HEK293 (cell line): ENCODE measurements at regions not wholly inside any gene's neighbourhood (a gene's known extent, or its start where the extent isn't known, plus 50 kb on each side); places are given as distances from the start of the nearest gene placed in this dataset.
"Not testable (repeated sequence)": the region's sequence is repeated elsewhere in the genome, so short reads cannot be mapped to it uniquely, and the experiment has no call there.

Experiments
- CTCF ChIA-PET: fragments of 350-600 bp; formaldehyde crosslinking; extraction: SDS; loops from one replicate; lab custom pipeline; 2021; ENCODE audit warnings: antibody characterized with exemption; lab: Yijun Ruan, JAX
- POLR2A ChIA-PET: fragments of 300-600 bp; formaldehyde crosslinking; extraction: SDS; loops from one replicate; lab custom pipeline; 2020; ENCODE audit warnings: antibody characterized with exemption, inconsistent platforms; lab: Yijun Ruan, JAX
- H3K27ac ChIP-seq: fragments of 200-500 bp; sonication (Bioruptor generic); 2 replicates; pipeline ENCODE4 v1.5.1; 2014; ENCODE audit warnings: low read depth, low read length, control low read depth, inconsistent platforms; ENCODE audit errors: extremely low read depth
- H3K36me3 ChIP-seq, 2 experiments: fragments of 200-500 bp in 1 of 2; sonication (Bioruptor generic) in 1 of 2; 1 replicate in 1 of 2; 2 replicates in 1 of 2; pipeline ENCODE4 v1.5.1; 2014 to 2017; ENCODE audit warnings: inconsistent platforms in 2 of 2, low read length in 2 of 2; ENCODE audit not compliant: control insufficient read depth in 2 of 2, insufficient read depth in 1 of 2
- H3K4me1 ChIP-seq: fragments of 200-500 bp; sonication (Bioruptor generic); 2 replicates; pipeline ENCODE4 v1.5.1; 2014; ENCODE audit warnings: mild to moderate bottlenecking, low read length, inconsistent platforms; ENCODE audit not compliant: control insufficient read depth, insufficient read depth
- H3K4me3 ChIP-seq: 2 replicates; pipeline ENCODE4 v1.5.1; 2011; ENCODE audit warnings: low read depth, mild to moderate bottlenecking, control low read depth, low read length, moderate library complexity
- H3K9me3 ChIP-seq: fragments of 200-500 bp; sonication (Bioruptor generic); 2 replicates; pipeline ENCODE4 v1.5.1; 2014; ENCODE audit warnings: low read depth, low read length, inconsistent platforms; ENCODE audit not compliant: control insufficient read depth, insufficient read depth
- ATF2 ChIP-seq: fragments of 450-650 bp; formaldehyde crosslinking; IDR thresholded peaks from 2 replicates; pipeline ENCODE4 v1.5.1; 2016; ENCODE audit warnings: missing biosample characterization, missing genetic modification characterization, low read depth
- BCL11B ChIP-seq: fragments of 450-650 bp; formaldehyde crosslinking; IDR thresholded peaks from 2 replicates; pipeline ENCODE4 v1.5.1; 2016; ENCODE audit warnings: low read depth, missing biosample characterization, missing genetic modification characterization
- GLI4 ChIP-seq: fragments of 450-650 bp; formaldehyde crosslinking; IDR thresholded peaks from 2 replicates; pipeline ENCODE4 v1.5.1; 2016; ENCODE audit warnings: missing biosample characterization, missing genetic modification characterization
- OVOL3 ChIP-seq: fragments of 450-650 bp; formaldehyde crosslinking; IDR thresholded peaks from 2 replicates; pipeline ENCODE4 v1.5.1; 2016; ENCODE audit warnings: missing biosample characterization, missing genetic modification characterization
- SCRT1 ChIP-seq: fragments of 450-650 bp; formaldehyde crosslinking; IDR thresholded peaks from 2 replicates; pipeline ENCODE4 v1.5.1; 2016; ENCODE audit warnings: missing biosample characterization, missing genetic modification characterization, borderline replicate concordance
- TRIM28 ChIP-seq: IDR thresholded peaks from 2 replicates; pipeline ENCODE4 v1.6.1; 2011; ENCODE audit warnings: low read length, control low read depth, borderline replicate concordance
- ZBTB1 ChIP-seq: fragments of 450-650 bp; formaldehyde crosslinking; IDR thresholded peaks from 2 replicates; pipeline ENCODE4 v1.5.1; 2016; ENCODE audit warnings: missing biosample characterization, missing genetic modification characterization
- ZNF10 ChIP-seq: fragments of 450-650 bp; formaldehyde crosslinking; IDR thresholded peaks from 2 replicates; pipeline ENCODE4 v1.5.1; 2017; ENCODE audit warnings: missing biosample characterization, missing genetic modification characterization
- ZNF23 ChIP-seq: fragments of 450-650 bp; formaldehyde crosslinking; IDR thresholded peaks from 2 replicates; pipeline ENCODE4 v1.5.1; 2016; ENCODE audit warnings: missing biosample characterization, missing genetic modification characterization, borderline replicate concordance
- ZNF239 ChIP-seq: fragments of 450-650 bp; formaldehyde crosslinking; IDR thresholded peaks from 2 replicates; pipeline ENCODE4 v1.5.1; 2016; ENCODE audit warnings: missing biosample characterization, missing genetic modification characterization
- ZNF274 ChIP-seq, 2 experiments: fragments of 200-500 bp in 1 of 2; fragments of 450-650 bp in 1 of 2; sonication (Bioruptor generic) in 1 of 2; formaldehyde crosslinking in 1 of 2; IDR thresholded peaks; 2 replicates each; pipeline versions ENCODE4 v1.5.1 to v1.6.1; 2014 to 2016; ENCODE audit warnings: borderline replicate concordance in 1 of 2, inconsistent platforms in 1 of 2, low read length in 1 of 2, missing biosample characterization in 1 of 2, missing genetic modification characterization in 1 of 2
- ZNF416 ChIP-seq: fragments of 450-650 bp; formaldehyde crosslinking; IDR thresholded peaks from 2 replicates; pipeline ENCODE4 v1.5.1; 2016; ENCODE audit warnings: missing biosample characterization, missing genetic modification characterization
- ZNF433 ChIP-seq: fragments of 450-650 bp; formaldehyde crosslinking; IDR thresholded peaks from 2 replicates; pipeline ENCODE4 v1.5.1; 2016; ENCODE audit warnings: missing biosample characterization, missing genetic modification characterization, low read depth
- ZNF549 ChIP-seq: fragments of 450-650 bp; IDR thresholded peaks from 2 replicates; pipeline ENCODE4 v1.5.1; 2018; ENCODE audit warnings: missing biosample characterization, missing genetic modification characterization, mild to moderate bottlenecking, inconsistent platforms, moderate library complexity
- ZNF600 ChIP-seq: fragments of 450-650 bp; formaldehyde crosslinking; IDR thresholded peaks from 2 replicates; pipeline ENCODE4 v1.5.1; 2016; ENCODE audit warnings: missing biosample characterization, missing genetic modification characterization
- ZNF626 ChIP-seq: fragments of 450-650 bp; sonication (Bioruptor Pico); formaldehyde crosslinking; IDR thresholded peaks from 2 replicates; pipeline ENCODE4 v1.5.1; 2018; ENCODE audit warnings: missing biosample characterization, missing genetic modification characterization, inconsistent platforms
- ZNF654 ChIP-seq: fragments of 450-650 bp; formaldehyde crosslinking; IDR thresholded peaks from 2 replicates; pipeline ENCODE4 v1.5.1; 2016; ENCODE audit warnings: low read depth, missing biosample characterization, missing genetic modification characterization
- ZNF660 ChIP-seq: fragments of 450-650 bp; IDR thresholded peaks from 2 replicates; pipeline ENCODE4 v1.5.1; 2018; ENCODE audit warnings: missing biosample characterization, mild to moderate bottlenecking, missing genetic modification characterization
- ZNF707 ChIP-seq: fragments of 450-650 bp; formaldehyde crosslinking; IDR thresholded peaks from 2 replicates; pipeline ENCODE4 v1.5.1; 2016; ENCODE audit warnings: missing biosample characterization, missing genetic modification characterization

GRCh38 chr3:117052395-117052794 lies 342.8 kb downstream of the TUSC7 start:
- TF ChIP-seq ZNF416, result no peak
- no peak for TF ChIP-seq ZBTB1
- no peak for TF ChIP-seq GLI4
- TF ChIP-seq ZNF239 (tag by site-specific recombination), result no peak
- TF ChIP-seq BCL11B, result no peak
- no peak for TF ChIP-seq ZNF600 (tag by site-specific recombination)
- no peak for TF ChIP-seq TRIM28
- no peak for TF ChIP-seq ZNF626 (tag by site-specific recombination)
- no peak for TF ChIP-seq ZNF707 (tag by site-specific recombination)
- no peak for TF ChIP-seq ZNF23 (tag by site-specific recombination)
- CTCF ChIA-PET, result no interaction called here

GRCh38 chr3:117054556-117054955 lies 345.0 kb downstream of the TUSC7 start:
- H3K4me3 ChIP-seq, result no peak overlapping the region
- CTCF ChIA-PET, result interaction anchor here (0.6 to 0.7 kb wide), 2 partner anchors 104 to 172 kb away, joined by 4 to 10 read pairs; no protein-coding TSS in a partner anchor
- no peak overlapping the region for H3K27ac ChIP-seq
- POLR2A ChIA-PET, result no interaction called here
- H3K36me3 ChIP-seq, result no peaks in the 10 kb centered on the region
- TF ChIP-seq ZNF660 (tag by site-specific recombination) (no peak), ZNF274 (IDR thresholded peaks at IDR 0.05; ENCODE audit: low read length) (no peak), ZNF274 (tag by site-specific recombination; IDR thresholded peaks at IDR 0.05; ENCODE audit: borderline replicate concordance) (no peak), ZNF433 (tag by site-specific recombination) (no peak), OVOL3 (no peak)
- no peaks in the 10 kb centered on the region for H3K4me1 ChIP-seq
- no peaks in the 10 kb centered on the region for H3K9me3 ChIP-seq

More at GRCh38 chr3:117052395-117052794, 342.8 kb downstream of the TUSC7 start:
- H3K4me1 ChIP-seq, result no peaks in the 10 kb centered on the region
- no peak overlapping the region for H3K4me3 ChIP-seq
- H3K27ac ChIP-seq, result no peak overlapping the region
- H3K9me3 ChIP-seq, result no peaks in the 10 kb centered on the region
- POLR2A ChIA-PET, result no interaction called here
- H3K36me3 ChIP-seq, result no peaks in the 10 kb centered on the region

GRCh38 chr3:117056946-117057345 lies 347.4 kb downstream of the TUSC7 start:
- H3K4me3 ChIP-seq, H3K36me3 ChIP-seq, H3K27ac ChIP-seq, POLR2A ChIA-PET, H3K9me3 ChIP-seq, H3K4me1 ChIP-seq: not testable (repeated sequence)
- CTCF ChIA-PET, result interaction anchor here (0.7 kb wide), 1 partner anchor 633 kb away, joined by 3 read pairs; no protein-coding TSS in a partner anchor

- no peak overlapping the region for H3K4me3 ChIP-seq
- no peaks in the 10 kb centered on the region for H3K4me1 ChIP-seq
- no peaks in the 10 kb centered on the region for H3K36me3 ChIP-seq
- POLR2A ChIA-PET, result no interaction called here
- no peak overlapping the region for H3K27ac ChIP-seq
- TF ChIP-seq ZNF10 (no peak), ZNF549 (no peak), ZNF654 (tag by site-specific recombination) (peak; percentile 14; the same call in 1 of the 2 replicates), SCRT1 (no peak), ATF2 (no peak)
- CTCF ChIA-PET, result interaction anchor here (0.6 to 1.6 kb wide), 15 partner anchors 8 to 1044 kb away, joined by 3 to 6 read pairs (median 3); no protein-coding TSS in a partner anchor
- H3K9me3 ChIP-seq, result no peaks in the 10 kb centered on the region
These were observed 349.7 kb downstream of the TUSC7 start for GRCh38 chr3:117059067-117059955.
